CD4-positive, alpha-beta memory T cell (primary cell): ENCODE measurements at regions not wholly inside any gene's neighbourhood (a gene's known extent, or its start where the extent isn't known, plus 50 kb on each side); places are given as distances from the start of the nearest gene placed in this dataset.
"Not testable (repeated sequence)": the region's sequence is repeated elsewhere in the genome, so short reads cannot be mapped to it uniquely, and the experiment has no call there.

Source experiments
- CTCF ChIA-PET: fragments of 350-600 bp; sonication (Branson Sonifier 250); formaldehyde crosslinking; loops from one replicate; lab custom pipeline; 2021; ENCODE audit warnings: inconsistent platforms; ENCODE audit not compliant: partially characterized antibody; lab: Charles Lee
- POLR2A ChIA-PET: fragments of 350-600 bp; sonication (Branson Sonifier 250); formaldehyde crosslinking; loops from one replicate; lab custom pipeline; 2021; ENCODE audit not compliant: partially characterized antibody; lab: Charles Lee
- DNase-seq, 5 donors: peaks; one replicate each; pipeline versions ENCODE4 v3.0.0 to v3.0.0-alpha.2; 2020 to 2022; ENCODE audit warnings: mixed read lengths in 1 of 5
- H3K27ac ChIP-seq: one replicate; pipeline ENCODE4 v1.7.0; 2013; ENCODE audit warnings: low read depth, low read length
- H3K27me3 ChIP-seq: 2 replicates; pipeline ENCODE4 v1.7.0; 2013; ENCODE audit warnings: mild to moderate bottlenecking, low read length, moderate library complexity; ENCODE audit not compliant: insufficient read depth
- H3K36me3 ChIP-seq: 2 replicates; pipeline ENCODE4 v1.7.0; 2013; ENCODE audit warnings: mild to moderate bottlenecking, low read length, moderate library complexity; ENCODE audit not compliant: insufficient read depth
- H3K4me1 ChIP-seq: 2 replicates; pipeline ENCODE4 v1.7.0; 2013; ENCODE audit warnings: mild to moderate bottlenecking, low read length, moderate library complexity; ENCODE audit not compliant: insufficient read depth
- H3K4me3 ChIP-seq, 2 donors: one replicate each; pipeline ENCODE4 v1.7.0; 2013; ENCODE audit warnings: low read length in 2 of 2, mild to moderate bottlenecking in 1 of 2
- H3K9me3 ChIP-seq, 2 donors: one replicate each; pipeline ENCODE4 v1.7.0; 2013; ENCODE audit warnings: low read length in 2 of 2, control low read depth in 1 of 2; ENCODE audit not compliant: control insufficient read depth in 1 of 2
- H3K27ac Mint-ChIP-seq, 7 donors: one replicate each; pipeline ENCODE4 v1.8.0; 2020 to 2021; ENCODE audit warnings: mixed read lengths in 7 of 7, mild to moderate bottlenecking in 6 of 7, inconsistent platforms in 3 of 7, moderate library complexity in 3 of 7
- H3K27me3 Mint-ChIP-seq, 2 donors: one replicate each; pipeline ENCODE4 v1.8.0; 2020 to 2021; ENCODE audit warnings: mixed read lengths in 2 of 2
- H3K36me3 Mint-ChIP-seq, 2 donors: one replicate each; pipeline ENCODE4 v1.8.0; 2020 to 2021; ENCODE audit warnings: mixed read lengths in 2 of 2, inconsistent platforms in 1 of 2, mild to moderate bottlenecking in 1 of 2
- H3K4me1 Mint-ChIP-seq, 4 donors: one replicate each; pipeline ENCODE4 v1.8.0; 2020 to 2021; ENCODE audit warnings: mixed read lengths in 4 of 4, mild to moderate bottlenecking in 1 of 4
- H3K4me3 Mint-ChIP-seq, 8 donors: one replicate each; pipeline ENCODE4 v1.8.0; 2020 to 2021; ENCODE audit warnings: mixed read lengths in 8 of 8, mild to moderate bottlenecking in 7 of 8, moderate library complexity in 6 of 8, inconsistent platforms in 3 of 8
- H3K9me3 Mint-ChIP-seq, 8 donors: one replicate each; pipeline ENCODE4 v1.8.0; 2020 to 2021; ENCODE audit warnings: mixed read lengths in 8 of 8, mild to moderate bottlenecking in 5 of 8, inconsistent platforms in 3 of 8, moderate library complexity in 1 of 8
- intact Hi-C: fragments of 100-400 bp; cut with micrococcal nuclease; formaldehyde crosslinking; loops from one replicate; pipeline ENCODE4 v1.15.1; 2023

DNA sequence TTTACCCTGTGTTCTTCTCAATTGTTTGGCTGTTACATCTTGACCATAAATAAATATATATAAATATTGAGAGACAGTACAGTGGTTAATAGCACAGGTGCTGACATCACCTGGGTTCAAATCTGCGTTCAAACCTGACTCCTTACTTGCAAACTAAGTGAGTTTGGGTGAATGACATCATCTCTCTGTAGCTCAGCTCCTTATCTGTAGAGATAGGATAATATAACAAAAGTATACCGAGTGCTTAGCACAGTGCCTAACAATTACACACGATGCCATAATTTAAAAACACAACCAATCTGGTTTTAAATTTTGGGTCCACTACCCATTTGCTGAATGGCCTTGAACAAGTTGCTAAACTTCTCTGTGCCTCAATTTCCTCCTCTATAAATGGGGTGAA, 86.6 kb downstream of the RRAGC start:
- Histone ChIP-seq H3K27ac (no peak overlapping the region), H3K27me3 (no peaks in the 10 kb centered on the region), H3K36me3 (no peaks in the 10 kb centered on the region), H3K9me3 (no peaks in the 10 kb centered on the region), H3K4me3 (no peak overlapping the region), H3K4me1 (no peaks in the 10 kb centered on the region)
- H3K27ac Mint-ChIP-seq: no peak overlapping the region
- no peaks in the 10 kb centered on the region for H3K36me3 Mint-ChIP-seq
- intact Hi-C loops: no loop called here
- H3K27me3 Mint-ChIP-seq: peaks cover 6 to 20% of the 10 kb centered on the region in 2 donors
- no peak overlapping the region for H3K4me3 Mint-ChIP-seq
- CTCF ChIA-PET: no interaction called here
- no peaks in the 10 kb centered on the region for H3K4me1 Mint-ChIP-seq
- no peak for DNase-seq
- H3K9me3 Mint-ChIP-seq: peaks cover 0 to 3% (median 0%) of the 10 kb centered on the region in 8 donors
- POLR2A ChIA-PET: no interaction called here

DNA sequence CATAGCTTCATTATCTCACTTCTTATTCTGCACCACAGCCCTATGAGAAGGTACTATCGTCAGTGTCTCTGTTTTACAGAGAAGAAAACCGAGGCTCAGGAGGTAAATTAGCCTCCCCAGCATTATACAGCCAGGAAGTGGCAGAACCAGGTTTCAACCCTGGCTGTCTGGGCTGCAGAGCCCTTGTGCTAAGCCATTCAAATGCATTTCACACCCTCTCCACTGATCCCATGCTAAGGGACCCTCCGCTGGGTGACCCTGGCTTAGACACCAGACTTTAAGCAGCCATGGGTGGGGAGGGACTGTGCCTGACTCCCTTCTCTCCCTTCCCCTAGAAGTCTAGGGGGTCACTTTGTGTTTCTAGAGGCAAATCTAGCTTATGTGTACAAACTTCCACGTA, 87.5 kb downstream of the RRAGC start:
- Histone ChIP-seq H3K36me3 (no peaks in the 10 kb centered on the region), H3K4me1 (no peaks in the 10 kb centered on the region), H3K27me3 (no peaks in the 10 kb centered on the region), H3K9me3 (no peaks in the 10 kb centered on the region), H3K4me3 (no peak overlapping the region), H3K27ac (no peak overlapping the region)
- Mint-ChIP-seq H3K27ac (no peak overlapping the region), H3K36me3 (no peaks in the 10 kb centered on the region), H3K4me3 (no peak overlapping the region), H3K4me1 (no peaks in the 10 kb centered on the region), H3K9me3 (peaks cover 0 to 3% (median 0%) of the 10 kb centered on the region in 8 donors), H3K27me3 (peaks cover 12 to 20% of the 10 kb centered on the region in 2 donors)
- no peak for DNase-seq
- CTCF ChIA-PET: no interaction called here
- intact Hi-C loops: no loop called here
- POLR2A ChIA-PET: no interaction called here

DNA sequence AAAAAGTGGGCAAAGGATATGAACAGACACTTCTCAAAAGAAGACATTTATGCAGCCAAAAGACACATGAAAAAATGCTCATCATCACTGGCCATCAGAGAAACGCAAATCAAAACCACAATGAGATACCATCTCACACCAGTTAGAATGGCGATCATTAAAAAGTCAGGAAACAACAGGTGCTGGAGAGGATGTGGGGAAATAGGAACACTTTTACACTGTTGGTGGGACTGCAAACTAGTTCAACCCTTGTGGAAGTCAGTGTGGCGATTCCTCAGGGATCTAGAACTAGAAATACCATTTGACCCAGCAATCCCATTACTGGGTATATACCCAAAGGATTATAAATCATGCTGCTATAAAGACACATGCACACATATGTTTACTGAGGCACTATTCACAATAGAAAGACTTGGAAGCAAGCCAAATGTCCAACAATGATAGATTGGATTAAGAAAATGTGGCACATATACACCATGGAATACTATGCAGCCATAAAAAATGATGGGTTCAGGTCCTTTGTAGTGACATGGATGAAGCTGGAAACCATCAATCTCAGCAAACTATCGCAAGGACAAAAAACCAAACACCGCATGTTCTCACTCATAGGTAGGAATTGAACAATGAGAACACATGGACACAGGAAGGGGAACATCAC, 88.9 kb downstream of the RRAGC start:
- H3K4me1 Mint-ChIP-seq, H3K9me3 Mint-ChIP-seq: not testable (repeated sequence)

DNA sequence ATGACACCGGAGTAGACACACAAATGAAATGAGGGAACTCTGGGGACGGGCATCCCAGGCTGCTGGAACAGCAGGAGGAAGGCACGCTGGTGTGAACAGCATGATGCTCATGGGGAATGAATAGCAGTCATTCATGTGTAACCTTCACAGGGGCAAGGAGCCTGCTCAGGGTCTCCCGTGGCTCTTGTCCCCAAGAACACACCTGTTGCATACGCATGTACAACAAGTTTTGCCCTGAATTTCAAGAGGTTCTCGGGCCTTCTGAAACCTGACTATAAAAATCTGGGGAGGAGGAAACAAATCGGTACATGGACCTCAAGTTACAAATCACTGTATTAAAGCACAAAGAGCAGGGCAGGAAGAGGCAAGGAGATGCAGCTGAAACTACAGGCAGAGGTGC, 93.4 kb downstream of the RRAGC start:
- Histone ChIP-seq H3K36me3 (no peaks in the 10 kb centered on the region), H3K27ac (no peak overlapping the region), H3K9me3 (no peaks in the 10 kb centered on the region), H3K4me1 (no peaks in the 10 kb centered on the region), H3K27me3 (no peaks in the 10 kb centered on the region), H3K4me3 (no peak overlapping the region)
- intact Hi-C loops: no loop called here
- no peak for DNase-seq
- Mint-ChIP-seq H3K9me3 (peaks cover 0 to 3% (median 0%) of the 10 kb centered on the region in 8 donors), H3K36me3 (peaks cover 0 to 3% of the 10 kb centered on the region in 2 donors), H3K27ac (no peak overlapping the region), H3K27me3 (peaks cover 27 to 32% of the 10 kb centered on the region in 2 donors), H3K4me1 (no peaks in the 10 kb centered on the region), H3K4me3 (no peak overlapping the region)
- ChIA-PET CTCF (interaction anchor here (0.8 kb wide), 1 partner anchor 11 kb away, joined by 3 read pairs; no protein-coding TSS in a partner anchor), POLR2A (no interaction called here)

More for the DNA sequence above, 88.9 kb downstream of the RRAGC start:
- DNase-seq, H3K4me3 Mint-ChIP-seq, POLR2A ChIA-PET, H3K9me3 ChIP-seq, intact Hi-C loops, H3K27ac ChIP-seq, H3K4me1 ChIP-seq, H3K27ac Mint-ChIP-seq, H3K4me3 ChIP-seq, H3K27me3 ChIP-seq, CTCF ChIA-PET, H3K36me3 Mint-ChIP-seq, H3K36me3 ChIP-seq: not testable (repeated sequence)
- peaks cover 15 to 18% of the 10 kb centered on the region in 2 donors for H3K27me3 Mint-ChIP-seq

DNA sequence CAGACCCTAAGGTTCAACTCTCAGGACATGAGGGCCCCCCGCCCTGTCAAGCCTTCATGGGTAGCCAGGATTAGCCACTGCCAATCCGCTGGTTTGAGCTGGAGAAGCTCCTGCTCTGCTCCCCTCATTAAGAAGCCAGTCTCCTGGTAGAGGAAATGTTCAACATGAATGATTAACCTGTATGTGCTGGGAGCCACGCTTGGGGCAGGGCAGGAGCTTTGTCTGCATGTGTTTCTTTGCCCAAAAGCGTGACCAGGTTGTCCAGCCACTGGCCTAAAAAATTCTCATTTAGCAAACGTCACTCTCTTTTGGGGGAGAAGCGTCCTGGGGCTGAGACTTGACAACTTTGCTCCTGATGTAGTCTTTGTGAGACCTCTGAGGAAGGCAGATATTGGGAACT, 96.5 kb downstream of the RRAGC start:
- Mint-ChIP-seq H3K27ac (no peak overlapping the region), H3K9me3 (no peaks in the 10 kb centered on the region), H3K4me1 (no peaks in the 10 kb centered on the region), H3K4me3 (no peak overlapping the region), H3K36me3 (peaks cover 0 to 3% of the 10 kb centered on the region in 2 donors), H3K27me3 (peaks cover 26 to 37% of the 10 kb centered on the region in 2 donors)
- Histone ChIP-seq H3K9me3 (no peaks in the 10 kb centered on the region), H3K27me3 (no peaks in the 10 kb centered on the region), H3K4me3 (no peak overlapping the region), H3K27ac (no peak overlapping the region), H3K4me1 (no peaks in the 10 kb centered on the region), H3K36me3 (no peaks in the 10 kb centered on the region)
- DNase-seq: no peak
- ChIA-PET POLR2A (no interaction called here), CTCF (no interaction called here)
- intact Hi-C loops: no loop called here

DNA sequence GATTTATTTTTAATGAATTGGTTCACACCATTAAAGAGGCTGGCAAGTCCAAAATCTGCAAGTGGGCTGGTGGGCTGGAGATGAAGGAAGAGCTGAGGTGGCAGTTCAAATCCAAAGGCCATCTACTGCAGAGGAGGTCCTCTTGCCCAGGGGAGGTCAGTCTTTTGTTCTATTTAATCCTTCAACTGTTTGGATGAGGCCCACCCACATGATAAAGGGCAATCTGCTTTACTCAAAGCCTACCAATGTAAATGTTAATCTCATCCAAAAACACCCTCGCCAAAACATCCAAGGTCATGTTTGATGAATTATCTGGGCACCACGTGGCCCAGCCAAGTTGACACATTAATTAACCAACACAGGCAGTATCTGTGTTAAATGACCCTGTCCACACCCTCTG, 99.0 kb downstream of the RRAGC start:
- ChIA-PET POLR2A (no interaction called here), CTCF (no interaction called here)
- Mint-ChIP-seq H3K4me3 (no peak overlapping the region), H3K27me3 (peaks cover 15 to 37% of the 10 kb centered on the region in 2 donors), H3K4me1 (peaks cover 0 to 1% (median 0%) of the 10 kb centered on the region in 4 donors), H3K9me3 (no peaks in the 10 kb centered on the region), H3K27ac (no peak overlapping the region), H3K36me3 (no peaks in the 10 kb centered on the region)
- DNase-seq: no peak
- Histone ChIP-seq H3K27me3 (no peaks in the 10 kb centered on the region), H3K36me3 (no peaks in the 10 kb centered on the region), H3K9me3 (no peaks in the 10 kb centered on the region), H3K4me3 (no peak overlapping the region), H3K4me1 (no peaks in the 10 kb centered on the region), H3K27ac (no peak overlapping the region)
- intact Hi-C loops: no loop called here

DNA sequence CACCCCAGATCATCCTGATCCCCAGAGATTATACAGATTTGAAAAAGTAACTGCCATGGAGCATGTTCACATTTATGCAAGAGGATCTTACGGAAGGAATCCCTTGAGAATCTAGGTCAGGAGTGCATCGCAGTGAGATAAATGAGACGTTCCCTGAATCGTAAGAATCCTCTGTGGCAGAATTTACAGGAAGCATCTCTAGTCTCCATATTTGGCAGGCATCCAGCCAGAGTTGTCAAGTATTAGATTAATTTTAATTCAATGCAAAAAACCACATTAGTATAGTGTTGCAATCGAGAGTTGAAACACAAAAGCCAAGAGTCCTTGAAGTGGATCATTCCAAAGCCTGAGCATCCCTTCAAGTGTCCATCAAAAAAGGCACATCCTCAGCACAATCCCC, 100.8 kb downstream of the RRAGC start:
- ChIA-PET CTCF (no interaction called here), POLR2A (no interaction called here)
- H3K9me3 ChIP-seq: no peaks in the 10 kb centered on the region
- no peaks in the 10 kb centered on the region for H3K27me3 ChIP-seq
- H3K4me1 ChIP-seq: no peaks in the 10 kb centered on the region
- no peaks in the 10 kb centered on the region for H3K36me3 ChIP-seq
- intact Hi-C loops: no loop called here
- no peak overlapping the region for H3K4me3 ChIP-seq
- Mint-ChIP-seq H3K36me3 (no peaks in the 10 kb centered on the region), H3K4me1 (peaks cover 0 to 1% (median 0%) of the 10 kb centered on the region in 4 donors), H3K4me3 (no peak overlapping the region), H3K27me3 (peaks cover 18 to 37% of the 10 kb centered on the region in 2 donors), H3K27ac (no peak overlapping the region), H3K9me3 (no peaks in the 10 kb centered on the region)
- H3K27ac ChIP-seq: no peak overlapping the region
- DNase-seq: no peak
